Ovary (tissue), 3 donors: ENCODE measurements at regions not wholly inside any gene's neighbourhood (a gene's known extent, or its start where the extent isn't known, plus 50 kb on each side); places are given as distances from the start of the nearest gene placed in this dataset.

Source experiments
- CTCF ChIP-seq, 3 donors: fragments of 450-650 bp in 2 of 3; fragments of 200-600 bp in 1 of 3; IDR thresholded peaks; one replicate each; pipeline versions ENCODE4 v1.5.1 to v1.8.0; 2016 to 2022; ENCODE audit warnings: antibody characterized with exemption in 3 of 3, mild to moderate bottlenecking in 1 of 3
- POLR2A ChIP-seq: fragments of 450-650 bp; IDR thresholded peaks from one replicate; pipeline ENCODE4 v1.6.1; 2017; ENCODE audit warnings: antibody characterized with exemption, mild to moderate bottlenecking, moderate library complexity
- donor health status: DM: no; HTN: no; CAD: no.

- TF ChIP-seq CTCF (IDR thresholded peaks at IDR 0.05) (no peak), POLR2A (no peak)
These were observed 784.8 kb downstream of the VRK1 start for GRCh38 chr14:97582022-97582421.
